GM23338 (cell line): ENCODE measurements at regions not wholly inside any gene's neighbourhood (a gene's known extent, or its start where the extent isn't known, plus 50 kb on each side); places are given as distances from the start of the nearest gene placed in this dataset.

Experiments used
- ATAC-seq: fragments of 200-7000 bp; cut with Tn5 transposase; 3 replicates; pipeline ENCODE4 v1.9.1; 2020
- DNase-seq: peaks from one replicate; pipeline ENCODE4 v3.0.0-alpha.2; 2015; ENCODE audit warnings: low spot score
- H2AFZ ChIP-seq: fragments of 200-600 bp; sonication (generic); 2 replicates; pipeline ENCODE4 v1.8.0; 2016; ENCODE audit warnings: antibody characterized with exemption, mild to moderate bottlenecking, moderate library complexity
- H3F3A ChIP-seq: fragments of 200-600 bp; sonication (generic); replicated peaks from 2 replicates; pipeline ENCODE4 v1.8.0; 2017; ENCODE audit warnings: antibody characterized with exemption, mixed run types, low read depth
- H3K27ac ChIP-seq: fragments of 200-600 bp; sonication (generic); 2 replicates; pipeline ENCODE4 v1.6.1; 2016; ENCODE audit warnings: low read depth
- H3K27me3 ChIP-seq: fragments of 200-600 bp; sonication (generic); 2 replicates; pipeline ENCODE4 v1.8.0; 2016; ENCODE audit warnings: mild to moderate bottlenecking, mixed run types, moderate library complexity; ENCODE audit not compliant: insufficient read depth
- H3K36me3 ChIP-seq: fragments of 200-600 bp; sonication (generic); 2 replicates; pipeline ENCODE4 v1.8.0; 2016; ENCODE audit warnings: mild to moderate bottlenecking; ENCODE audit not compliant: insufficient read depth
- H3K4me1 ChIP-seq: fragments of 200-600 bp; sonication (generic); 2 replicates; pipeline ENCODE4 v1.8.0; 2016; ENCODE audit warnings: mild to moderate bottlenecking, moderate library complexity; ENCODE audit not compliant: insufficient read depth
- H3K4me2 ChIP-seq: fragments of 200-600 bp; sonication (generic); 2 replicates; pipeline ENCODE4 v1.7.1; 2017; ENCODE audit warnings: mixed run types
- H3K4me3 ChIP-seq: fragments of 200-600 bp; sonication (generic); 2 replicates; pipeline ENCODE4 v1.6.1; 2016; ENCODE audit warnings: mixed run types
- H3K79me2 ChIP-seq: fragments of 200-600 bp; sonication (generic); replicated peaks from 2 replicates; pipeline ENCODE4 v1.8.0; 2017; ENCODE audit warnings: mild to moderate bottlenecking; ENCODE audit not compliant: insufficient read depth
- H3K9me2 ChIP-seq: fragments of 200-600 bp; sonication (generic); 2 replicates; pipeline ENCODE4 v1.8.0; 2017; ENCODE audit not compliant: insufficient read depth
- H4K20me1 ChIP-seq: fragments of 200-600 bp; sonication (generic); replicated peaks from 2 replicates; pipeline ENCODE4 v1.8.0; 2017; ENCODE audit warnings: mild to moderate bottlenecking; ENCODE audit not compliant: insufficient read depth
- H3K27ac Mint-ChIP-seq: 2 replicates; pipeline ENCODE4 v1.8.0; 2020; ENCODE audit warnings: inconsistent platforms, mild to moderate bottlenecking, moderate library complexity, mixed read lengths
- H3K27me3 Mint-ChIP-seq: 3 replicates; pipeline ENCODE4 v1.8.0; 2022; ENCODE audit warnings: low read depth, mild to moderate bottlenecking, moderate library complexity, mixed read lengths, inconsistent platforms; ENCODE audit not compliant: insufficient read depth, poor library complexity
- H3K36me3 Mint-ChIP-seq: 3 replicates; pipeline ENCODE4 v1.8.0; 2021; ENCODE audit warnings: low read depth, mild to moderate bottlenecking, inconsistent platforms, moderate library complexity, mixed read lengths
- H3K4me1 Mint-ChIP-seq: 3 replicates; pipeline ENCODE4 v1.8.0; 2020; ENCODE audit warnings: mild to moderate bottlenecking, inconsistent platforms, mixed read lengths
- H3K4me3 Mint-ChIP-seq: 3 replicates; pipeline ENCODE4 v1.8.0; 2021; ENCODE audit warnings: moderate library complexity, mild to moderate bottlenecking, inconsistent platforms, mixed read lengths
- H3K9me3 Mint-ChIP-seq: 3 replicates; pipeline ENCODE4 v1.8.0; 2020; ENCODE audit warnings: moderate library complexity, mild to moderate bottlenecking, inconsistent platforms, mixed read lengths
- CREB1 ChIP-seq: fragments of 250-450 bp; sonication (Bioruptor Pico); IDR thresholded peaks from 2 replicates; pipeline ENCODE4 v1.5.0; 2020; ENCODE audit warnings: low read depth, mild to moderate bottlenecking, moderate library complexity
- JUNB ChIP-seq: IDR thresholded peaks from one replicate; pipeline ENCODE4 v1.6.1; 2016; ENCODE audit warnings: antibody characterized with exemption; ENCODE audit not compliant: unreplicated experiment
- NANOG ChIP-seq: IDR thresholded peaks from 2 replicates; pipeline ENCODE4 v1.6.1; 2016; ENCODE audit warnings: antibody characterized with exemption, borderline replicate concordance
- POLR2AphosphoS5 ChIP-seq: IDR thresholded peaks from 2 replicates; pipeline ENCODE4 v1.6.1; 2016; ENCODE audit warnings: antibody characterized with exemption, low read depth
- REST ChIP-seq: IDR thresholded peaks from one replicate; pipeline ENCODE4 v1.6.1; 2018; ENCODE audit warnings: antibody characterized with exemption; ENCODE audit not compliant: unreplicated experiment
- ZNF114 ChIP-seq: fragments of 250-450 bp; sonication (Bioruptor Pico); IDR thresholded peaks from 2 replicates; pipeline ENCODE4 v1.5.0; 2020; ENCODE audit warnings: mild to moderate bottlenecking, moderate library complexity
- TF ChIP-seq, protein P1 (sequence below): fragments of 250-450 bp; sonication (Bioruptor Pico); IDR thresholded peaks from 2 replicates; pipeline ENCODE4 v1.5.0; 2020; ENCODE audit warnings: mild to moderate bottlenecking, moderate library complexity
- TF ChIP-seq, protein P2 (sequence below), 2 experiments: fragments of 200-600 bp in 1 of 2; sonication (generic) in 1 of 2; conservative IDR thresholded peaks; 2 replicates each; pipeline versions ENCODE4 v1.5.1 to v1.6.1; 2016 to 2017; ENCODE audit warnings: antibody characterized with exemption in 2 of 2, low read depth in 2 of 2, mild to moderate bottlenecking in 2 of 2, moderate library complexity in 1 of 2

DNA sequence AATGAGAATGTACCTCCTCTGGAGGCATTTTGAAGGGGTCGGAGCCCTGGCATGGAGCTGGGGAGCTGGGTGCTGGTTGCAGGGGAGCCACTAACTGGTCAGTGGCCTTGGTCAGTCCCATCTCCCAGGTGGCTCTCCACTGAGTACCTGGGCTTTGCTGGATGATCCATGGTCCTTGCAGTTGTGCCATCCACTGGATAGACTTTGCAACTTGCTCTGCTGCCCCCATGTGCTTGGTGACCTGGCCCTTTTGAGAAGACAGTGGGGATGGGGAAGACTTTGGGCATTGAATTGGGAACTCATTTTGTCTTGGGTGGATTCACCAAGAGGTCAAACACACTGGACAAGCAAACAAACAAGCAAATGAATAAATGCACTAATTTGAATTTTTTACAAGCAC lies 263.9 kb downstream of the MYCN start (continued):
- TF ChIP-seq, protein P1, sequence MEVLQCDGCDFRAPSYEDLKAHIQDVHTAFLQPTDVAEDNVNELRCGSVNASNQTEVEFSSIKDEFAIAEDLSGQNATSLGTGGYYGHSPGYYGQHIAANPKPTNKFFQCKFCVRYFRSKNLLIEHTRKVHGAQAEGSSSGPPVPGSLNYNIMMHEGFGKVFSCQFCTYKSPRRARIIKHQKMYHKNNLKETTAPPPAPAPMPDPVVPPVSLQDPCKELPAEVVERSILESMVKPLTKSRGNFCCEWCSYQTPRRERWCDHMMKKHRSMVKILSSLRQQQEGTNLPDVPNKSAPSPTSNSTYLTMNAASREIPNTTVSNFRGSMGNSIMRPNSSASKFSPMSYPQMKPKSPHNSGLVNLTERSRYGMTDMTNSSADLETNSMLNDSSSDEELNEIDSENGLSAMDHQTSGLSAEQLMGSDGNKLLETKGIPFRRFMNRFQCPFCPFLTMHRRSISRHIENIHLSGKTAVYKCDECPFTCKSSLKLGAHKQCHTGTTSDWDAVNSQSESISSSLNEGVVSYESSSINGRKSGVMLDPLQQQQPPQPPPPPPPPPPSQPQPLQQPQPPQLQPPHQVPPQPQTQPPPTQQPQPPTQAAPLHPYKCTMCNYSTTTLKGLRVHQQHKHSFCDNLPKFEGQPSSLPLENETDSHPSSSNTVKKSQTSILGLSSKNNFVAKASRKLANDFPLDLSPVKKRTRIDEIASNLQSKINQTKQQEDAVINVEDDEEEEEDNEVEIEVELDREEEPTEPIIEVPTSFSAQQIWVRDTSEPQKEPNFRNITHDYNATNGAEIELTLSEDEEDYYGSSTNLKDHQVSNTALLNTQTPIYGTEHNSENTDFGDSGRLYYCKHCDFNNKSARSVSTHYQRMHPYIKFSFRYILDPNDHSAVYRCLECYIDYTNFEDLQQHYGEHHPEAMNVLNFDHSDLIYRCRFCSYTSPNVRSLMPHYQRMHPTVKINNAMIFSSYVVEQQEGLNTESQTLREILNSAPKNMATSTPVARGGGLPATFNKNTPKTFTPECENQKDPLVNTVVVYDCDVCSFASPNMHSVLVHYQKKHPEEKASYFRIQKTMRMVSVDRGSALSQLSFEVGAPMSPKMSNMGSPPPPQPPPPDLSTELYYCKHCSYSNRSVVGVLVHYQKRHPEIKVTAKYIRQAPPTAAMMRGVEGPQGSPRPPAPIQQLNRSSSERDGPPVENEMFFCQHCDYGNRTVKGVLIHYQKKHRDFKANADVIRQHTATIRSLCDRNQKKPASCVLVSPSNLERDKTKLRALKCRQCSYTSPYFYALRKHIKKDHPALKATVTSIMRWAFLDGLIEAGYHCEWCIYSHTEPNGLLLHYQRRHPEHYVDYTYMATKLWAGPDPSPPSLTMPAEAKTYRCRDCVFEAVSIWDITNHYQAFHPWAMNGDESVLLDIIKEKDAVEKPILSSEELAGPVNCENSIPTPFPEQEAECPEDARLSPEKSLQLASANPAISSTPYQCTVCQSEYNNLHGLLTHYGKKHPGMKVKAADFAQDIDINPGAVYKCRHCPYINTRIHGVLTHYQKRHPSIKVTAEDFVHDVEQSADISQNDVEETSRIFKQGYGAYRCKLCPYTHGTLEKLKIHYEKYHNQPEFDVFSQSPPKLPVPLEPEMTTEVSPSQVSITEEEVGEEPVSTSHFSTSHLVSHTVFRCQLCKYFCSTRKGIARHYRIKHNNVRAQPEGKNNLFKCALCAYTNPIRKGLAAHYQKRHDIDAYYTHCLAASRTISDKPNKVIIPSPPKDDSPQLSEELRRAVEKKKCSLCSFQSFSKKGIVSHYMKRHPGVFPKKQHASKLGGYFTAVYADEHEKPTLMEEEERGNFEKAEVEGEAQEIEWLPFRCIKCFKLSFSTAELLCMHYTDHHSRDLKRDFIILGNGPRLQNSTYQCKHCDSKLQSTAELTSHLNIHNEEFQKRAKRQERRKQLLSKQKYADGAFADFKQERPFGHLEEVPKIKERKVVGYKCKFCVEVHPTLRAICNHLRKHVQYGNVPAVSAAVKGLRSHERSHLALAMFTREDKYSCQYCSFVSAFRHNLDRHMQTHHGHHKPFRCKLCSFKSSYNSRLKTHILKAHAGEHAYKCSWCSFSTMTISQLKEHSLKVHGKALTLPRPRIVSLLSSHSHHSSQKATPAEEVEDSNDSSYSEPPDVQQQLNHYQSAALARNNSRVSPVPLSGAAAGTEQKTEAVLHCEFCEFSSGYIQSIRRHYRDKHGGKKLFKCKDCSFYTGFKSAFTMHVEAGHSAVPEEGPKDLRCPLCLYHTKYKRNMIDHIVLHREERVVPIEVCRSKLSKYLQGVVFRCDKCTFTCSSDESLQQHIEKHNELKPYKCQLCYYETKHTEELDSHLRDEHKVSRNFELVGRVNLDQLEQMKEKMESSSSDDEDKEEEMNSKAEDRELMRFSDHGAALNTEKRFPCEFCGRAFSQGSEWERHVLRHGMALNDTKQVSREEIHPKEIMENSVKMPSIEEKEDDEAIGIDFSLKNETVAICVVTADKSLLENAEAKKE (CRISPR knock-in tag): no peak
- no peak for TF ChIP-seq JUNB

DNA sequence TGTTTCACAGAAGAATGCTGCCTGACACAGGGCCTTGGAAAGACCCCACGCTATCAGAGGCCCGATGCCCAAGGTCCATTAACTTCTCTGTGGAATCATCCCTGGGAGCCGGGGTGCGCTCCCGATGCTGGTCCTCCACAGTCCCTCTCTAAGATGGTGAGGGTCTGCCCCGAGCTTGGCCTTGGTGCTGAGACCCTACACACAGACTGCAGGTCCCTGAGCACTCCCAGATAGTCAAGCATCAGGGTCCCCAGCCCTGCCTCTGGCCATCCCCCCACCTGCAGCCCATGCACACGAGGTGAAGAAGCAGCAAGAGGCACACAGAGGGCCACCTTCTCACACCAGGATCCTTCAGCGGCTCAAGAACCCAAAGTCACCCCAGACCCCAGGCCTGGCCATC lies 263.3 kb downstream of the MYCN start:
- no peaks in the 10 kb centered on the region for H3K4me1 ChIP-seq
- Mint-ChIP-seq H3K4me3 (no peak overlapping the region), H3K27me3 (peaks cover 11% of the 10 kb centered on the region), H3K9me3 (peaks cover 15% of the 10 kb centered on the region), H3K36me3 (peaks cover 4% of the 10 kb centered on the region), H3K4me1 (peaks cover 17% of the 10 kb centered on the region), H3K27ac (no peak overlapping the region)
- H3K9me2 ChIP-seq: peaks cover 7% of the 10 kb centered on the region; the same call in 1 of the 2 replicates
- H3K27ac ChIP-seq: no peak overlapping the region
- DNase-seq (no peak), ATAC-seq (no peak)
- no peaks in the 10 kb centered on the region for H3K36me3 ChIP-seq
- H3F3A ChIP-seq: no peaks in the 10 kb centered on the region
- H3K4me2 ChIP-seq: no peak overlapping the region
- H3K79me2 ChIP-seq: no peaks in the 10 kb centered on the region
- H4K20me1 ChIP-seq: no peaks in the 10 kb centered on the region
- no peaks in the 10 kb centered on the region for H3K27me3 ChIP-seq
- no peak overlapping the region for H3K4me3 ChIP-seq
- no peak overlapping the region for H2AFZ ChIP-seq
- TF ChIP-seq REST: no peak
- TF ChIP-seq POLR2AphosphoS5: no peak
- TF ChIP-seq, protein P2, sequence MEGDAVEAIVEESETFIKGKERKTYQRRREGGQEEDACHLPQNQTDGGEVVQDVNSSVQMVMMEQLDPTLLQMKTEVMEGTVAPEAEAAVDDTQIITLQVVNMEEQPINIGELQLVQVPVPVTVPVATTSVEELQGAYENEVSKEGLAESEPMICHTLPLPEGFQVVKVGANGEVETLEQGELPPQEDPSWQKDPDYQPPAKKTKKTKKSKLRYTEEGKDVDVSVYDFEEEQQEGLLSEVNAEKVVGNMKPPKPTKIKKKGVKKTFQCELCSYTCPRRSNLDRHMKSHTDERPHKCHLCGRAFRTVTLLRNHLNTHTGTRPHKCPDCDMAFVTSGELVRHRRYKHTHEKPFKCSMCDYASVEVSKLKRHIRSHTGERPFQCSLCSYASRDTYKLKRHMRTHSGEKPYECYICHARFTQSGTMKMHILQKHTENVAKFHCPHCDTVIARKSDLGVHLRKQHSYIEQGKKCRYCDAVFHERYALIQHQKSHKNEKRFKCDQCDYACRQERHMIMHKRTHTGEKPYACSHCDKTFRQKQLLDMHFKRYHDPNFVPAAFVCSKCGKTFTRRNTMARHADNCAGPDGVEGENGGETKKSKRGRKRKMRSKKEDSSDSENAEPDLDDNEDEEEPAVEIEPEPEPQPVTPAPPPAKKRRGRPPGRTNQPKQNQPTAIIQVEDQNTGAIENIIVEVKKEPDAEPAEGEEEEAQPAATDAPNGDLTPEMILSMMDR (conservative IDR thresholded peaks at IDR 0.05; ENCODE audit: low read depth in 2 of 2): no peak
- no peak for TF ChIP-seq NANOG
- no peak for TF ChIP-seq ZNF114
- TF ChIP-seq CREB1: no peak
